ENCODE measurements at regions not wholly inside any gene's neighbourhood (a gene's known extent, or its start where the extent isn't known, plus 50 kb on each side); places are given as distances from the start of the nearest gene placed in this dataset.
"Not testable (repeated sequence)": the region's sequence is repeated elsewhere in the genome, so short reads cannot be mapped to it uniquely, and the experiment has no call there.

DNA sequence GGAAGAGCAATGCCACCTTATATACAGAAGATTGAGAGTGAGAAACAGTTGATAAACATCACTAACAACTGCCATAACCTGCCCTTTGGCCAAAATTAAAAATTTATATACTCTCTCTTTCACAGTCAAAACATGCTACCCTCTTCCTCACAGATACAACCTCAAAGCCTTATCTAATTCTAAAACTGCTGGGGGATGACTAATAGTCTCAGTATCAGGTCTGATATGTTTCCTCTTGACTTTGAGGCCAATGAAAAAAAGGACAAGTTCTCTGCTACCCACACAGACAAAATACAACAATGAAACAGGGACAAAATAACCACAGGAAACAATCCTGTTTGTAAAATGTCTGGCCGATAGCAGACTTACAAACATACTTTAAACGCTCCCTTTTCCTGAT is 485.6 kb upstream of the NUDT12 start:
- intact Hi-C loops (cut with DNase I) = no loop called here
- no peak for TF ChIP-seq POLR2AphosphoS5 (IDR thresholded peaks at IDR 0.05)
- TF ChIP-seq, protein P1, sequence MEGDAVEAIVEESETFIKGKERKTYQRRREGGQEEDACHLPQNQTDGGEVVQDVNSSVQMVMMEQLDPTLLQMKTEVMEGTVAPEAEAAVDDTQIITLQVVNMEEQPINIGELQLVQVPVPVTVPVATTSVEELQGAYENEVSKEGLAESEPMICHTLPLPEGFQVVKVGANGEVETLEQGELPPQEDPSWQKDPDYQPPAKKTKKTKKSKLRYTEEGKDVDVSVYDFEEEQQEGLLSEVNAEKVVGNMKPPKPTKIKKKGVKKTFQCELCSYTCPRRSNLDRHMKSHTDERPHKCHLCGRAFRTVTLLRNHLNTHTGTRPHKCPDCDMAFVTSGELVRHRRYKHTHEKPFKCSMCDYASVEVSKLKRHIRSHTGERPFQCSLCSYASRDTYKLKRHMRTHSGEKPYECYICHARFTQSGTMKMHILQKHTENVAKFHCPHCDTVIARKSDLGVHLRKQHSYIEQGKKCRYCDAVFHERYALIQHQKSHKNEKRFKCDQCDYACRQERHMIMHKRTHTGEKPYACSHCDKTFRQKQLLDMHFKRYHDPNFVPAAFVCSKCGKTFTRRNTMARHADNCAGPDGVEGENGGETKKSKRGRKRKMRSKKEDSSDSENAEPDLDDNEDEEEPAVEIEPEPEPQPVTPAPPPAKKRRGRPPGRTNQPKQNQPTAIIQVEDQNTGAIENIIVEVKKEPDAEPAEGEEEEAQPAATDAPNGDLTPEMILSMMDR (IDR thresholded peaks at IDR 0.05) = no peak
- TF ChIP-seq POLR2A (IDR thresholded peaks at IDR 0.05) = no peak
- H3K4me3 ChIP-seq = no peak overlapping the region
- no peak for DNase-seq (ENCODE audit: low spot score)
- no peaks in the 10 kb centered on the region for H3K4me1 ChIP-seq (replicated peaks)
- H3K9me3 ChIP-seq = no peaks in the 10 kb centered on the region
- no peaks in the 10 kb centered on the region for H3K27me3 ChIP-seq (replicated peaks; ENCODE audit: insufficient read depth)
- WGBS = 82% methylated on average over 2 of the region's 2 CpGs
- no peaks in the 10 kb centered on the region for H3K36me3 ChIP-seq
- no peak overlapping the region for H3K27ac ChIP-seq

DNA sequence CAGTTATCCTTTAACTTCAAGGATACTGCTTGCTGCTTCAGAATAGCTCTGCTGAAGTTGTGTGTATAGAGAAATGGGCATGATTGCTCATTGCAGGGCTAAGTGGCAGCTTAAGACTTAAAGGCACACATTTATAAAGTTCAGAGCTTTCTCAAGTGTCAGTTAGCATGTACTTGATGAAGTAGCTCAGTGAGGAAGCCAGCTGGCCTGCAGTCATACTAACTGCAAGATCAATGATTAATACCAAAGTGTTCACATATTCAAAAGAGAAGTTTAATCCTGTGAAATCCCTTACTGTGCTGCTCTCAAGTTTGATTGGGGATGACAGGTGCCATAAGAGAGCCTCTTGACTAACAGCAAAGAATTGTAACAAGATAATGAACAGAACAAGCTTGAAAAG is 483.4 kb upstream of the NUDT12 start:
- intact Hi-C loops (cut with DNase I) = no loop called here
- H3K9me3 ChIP-seq = no peaks in the 10 kb centered on the region
- TF ChIP-seq POLR2A (IDR thresholded peaks at IDR 0.05) (no peak), POLR2AphosphoS5 (IDR thresholded peaks at IDR 0.05) (no peak)
- TF ChIP-seq, protein P1 (IDR thresholded peaks at IDR 0.05) = no peak
- H3K4me3 ChIP-seq = no peak overlapping the region
- DNase-seq (ENCODE audit: low spot score) = no peak
- H3K27ac ChIP-seq = no peak overlapping the region
- no peaks in the 10 kb centered on the region for H3K4me1 ChIP-seq (replicated peaks)
- no peaks in the 10 kb centered on the region for H3K27me3 ChIP-seq (replicated peaks; ENCODE audit: insufficient read depth)
- no peaks in the 10 kb centered on the region for H3K36me3 ChIP-seq

DNA sequence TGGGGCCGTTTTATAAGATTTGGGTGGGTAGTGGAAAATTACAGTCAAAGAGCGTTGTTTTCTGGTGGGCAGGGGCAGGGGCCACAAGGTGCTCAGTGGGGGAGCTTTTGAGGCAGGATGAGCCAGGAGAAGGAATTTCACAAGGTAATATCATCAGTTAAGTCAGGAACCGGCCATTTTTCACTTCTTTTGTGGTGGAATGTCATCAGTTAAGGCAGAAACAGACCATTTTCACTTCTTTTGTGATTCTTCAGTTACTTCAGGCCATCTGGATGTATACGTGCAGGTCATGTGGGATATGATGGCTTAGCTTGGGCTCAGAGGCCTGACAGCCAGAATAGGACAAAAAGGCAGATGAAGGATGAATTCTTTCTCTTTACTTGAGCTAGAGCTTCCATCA is 477.3 kb upstream of the NUDT12 start:
- H3K27ac ChIP-seq; intact Hi-C loops (cut with DNase I); H3K27me3 ChIP-seq (replicated peaks; ENCODE audit: insufficient read depth); H3K36me3 ChIP-seq; H3K4me1 ChIP-seq (replicated peaks); DNase-seq (ENCODE audit: low spot score); H3K9me3 ChIP-seq; H3K4me3 ChIP-seq: not testable (repeated sequence)
- WGBS = 82% methylated on average over 4 of the region's 4 CpGs

DNA sequence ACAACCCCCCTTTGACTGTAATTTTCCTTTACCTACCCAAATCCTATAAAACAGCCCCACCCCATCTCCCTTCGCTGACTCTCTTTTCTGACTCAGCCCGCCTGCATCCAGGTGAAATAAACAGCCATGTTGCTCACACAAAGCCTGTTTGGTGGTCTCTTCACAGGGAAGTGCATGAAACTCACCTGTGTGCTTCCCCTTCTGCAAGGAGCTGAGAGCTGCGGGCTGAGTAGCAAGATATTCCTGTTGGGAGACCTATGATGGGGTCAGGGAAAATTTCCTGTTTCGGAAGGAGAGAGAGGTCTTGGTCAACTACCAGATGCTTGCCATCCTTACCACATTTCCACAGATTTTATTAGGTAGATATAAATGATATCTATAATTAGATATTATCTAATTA is 474.5 kb upstream of the NUDT12 start:
- intact Hi-C loops (cut with DNase I); DNase-seq (ENCODE audit: low spot score); H3K27me3 ChIP-seq (replicated peaks; ENCODE audit: insufficient read depth); H3K36me3 ChIP-seq; H3K27ac ChIP-seq; H3K9me3 ChIP-seq; H3K4me1 ChIP-seq (replicated peaks); H3K4me3 ChIP-seq: not testable (repeated sequence)
- 81% methylated on average over 4 of the region's 4 CpGs for WGBS

DNA sequence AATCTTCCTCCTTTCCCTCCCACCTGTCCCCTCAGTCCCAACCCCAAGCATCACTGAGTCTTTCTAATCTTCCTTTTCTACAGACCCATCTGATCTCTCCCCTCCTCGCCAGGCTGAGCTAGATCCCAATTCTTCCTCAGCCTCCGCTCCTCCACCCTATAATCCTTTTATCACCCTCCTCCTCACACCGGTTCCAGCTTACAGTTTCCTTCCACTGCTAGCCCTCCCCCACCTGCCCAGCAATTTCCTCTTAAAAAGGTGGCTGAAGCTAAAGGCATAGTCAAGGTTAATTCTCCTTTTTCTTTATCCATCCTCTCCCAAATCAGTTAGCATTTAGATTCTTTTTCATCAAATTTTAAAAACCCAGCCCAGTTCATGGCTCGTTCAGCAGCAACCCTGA is 470.6 kb upstream of the NUDT12 start:
- H3K4me3 ChIP-seq; H3K27me3 ChIP-seq (replicated peaks; ENCODE audit: insufficient read depth); H3K27ac ChIP-seq; intact Hi-C loops (cut with DNase I); H3K9me3 ChIP-seq; H3K36me3 ChIP-seq; DNase-seq (ENCODE audit: low spot score); H3K4me1 ChIP-seq (replicated peaks): not testable (repeated sequence)
- WGBS = 66% methylated on average over 4 of the region's 4 CpGs

DNA sequence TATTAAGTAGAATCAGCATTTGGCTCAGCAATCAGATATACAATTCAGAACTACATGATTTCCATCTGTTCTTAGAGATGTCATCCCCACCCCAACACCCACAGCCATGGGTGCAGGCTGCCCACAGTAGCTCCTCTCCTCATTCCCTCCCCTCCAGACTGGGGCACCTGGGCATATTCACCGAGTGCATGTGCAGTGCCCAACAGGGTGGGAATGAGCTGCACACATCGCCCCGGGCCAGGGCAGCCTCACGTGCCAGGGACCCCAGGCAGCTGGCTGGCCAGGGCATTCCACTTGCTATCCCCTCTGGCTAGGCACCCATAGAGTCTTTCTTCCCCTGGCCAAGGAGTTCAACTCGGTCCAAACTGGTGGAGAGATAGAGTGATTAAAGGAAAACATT is 461.9 kb upstream of the NUDT12 start:
- 95% methylated on average over 5 of the region's 5 CpGs for WGBS
- Histone ChIP-seq H3K36me3 (no peaks in the 10 kb centered on the region), H3K27ac (no peak overlapping the region), H3K9me3 (no peaks in the 10 kb centered on the region), H3K27me3 (replicated peaks; ENCODE audit: insufficient read depth) (no peaks in the 10 kb centered on the region), H3K4me3 (no peak overlapping the region), H3K4me1 (replicated peaks) (no peaks in the 10 kb centered on the region)
- no peak for DNase-seq (ENCODE audit: low spot score)
- intact Hi-C loops (cut with DNase I) = no loop called here
- TF ChIP-seq POLR2AphosphoS5 (IDR thresholded peaks at IDR 0.05) = no peak
- TF ChIP-seq, protein P1 (IDR thresholded peaks at IDR 0.05) = no peak
- no peak for TF ChIP-seq POLR2A (IDR thresholded peaks at IDR 0.05)

DNA sequence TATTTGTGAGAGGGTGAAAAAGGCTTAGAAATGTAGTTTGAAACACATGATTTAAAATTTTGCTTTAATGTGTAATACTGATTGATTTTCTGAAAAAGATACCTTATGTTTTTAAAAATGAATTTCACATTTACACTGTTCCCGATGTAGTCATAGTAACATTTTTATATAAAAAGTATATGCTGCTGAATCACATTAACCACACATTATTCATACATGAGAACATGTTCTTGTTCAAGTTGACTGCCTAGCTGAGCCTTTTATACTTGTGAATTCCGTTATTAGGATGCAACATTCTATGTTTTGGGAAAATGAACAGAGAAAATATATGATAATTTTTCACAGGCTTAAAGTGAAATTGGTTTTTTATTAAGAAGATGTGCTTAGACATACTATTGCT is 461.1 kb upstream of the NUDT12 start:
- intact Hi-C loops (cut with DNase I) = no loop called here
- H3K36me3 ChIP-seq = no peaks in the 10 kb centered on the region
- H3K4me1 ChIP-seq (replicated peaks) = no peaks in the 10 kb centered on the region
- no peak for TF ChIP-seq POLR2AphosphoS5 (IDR thresholded peaks at IDR 0.05)
- no peak for TF ChIP-seq POLR2A (IDR thresholded peaks at IDR 0.05)
- TF ChIP-seq, protein P1 (IDR thresholded peaks at IDR 0.05) = no peak
- no peaks in the 10 kb centered on the region for H3K27me3 ChIP-seq (replicated peaks; ENCODE audit: insufficient read depth)
- WGBS = 93% methylated on average over 2 of the region's 2 CpGs
- H3K9me3 ChIP-seq = no peaks in the 10 kb centered on the region
- H3K4me3 ChIP-seq = no peak overlapping the region
- no peak overlapping the region for H3K27ac ChIP-seq
- no peak for DNase-seq (ENCODE audit: low spot score)
